ENCODE measurements at regions not wholly inside any gene's neighbourhood (a gene's known extent, or its start where the extent isn't known, plus 50 kb on each side); places are given as distances from the start of the nearest gene placed in this dataset.
"Not testable (repeated sequence)": the region's sequence is repeated elsewhere in the genome, so short reads cannot be mapped to it uniquely, and the experiment has no call there.

GRCh38 chr4:170691168-170691567 is 601.4 kb upstream of the AADAT start:
- ChIA-PET POLR2A (no interaction called here), CTCF (no interaction called here)
- H3K4me3 Mint-ChIP-seq = no peak overlapping the region
- Histone ChIP-seq H3K4me3 (ENCODE audit: low read length) (no peak overlapping the region), H3K9me3 (ENCODE audit: control insufficient read depth in 2 of 3, low read length in 3 of 3) (no peaks in the 10 kb centered on the region), H3K36me3 (ENCODE audit: control insufficient read depth in 2 of 3, insufficient read depth in 3 of 3, low read length in 3 of 3) (no peaks in the 10 kb centered on the region), H3K27me3 (ENCODE audit: control insufficient read depth in 2 of 2, insufficient read depth in 2 of 2, low read length in 2 of 2) (no peaks in the 10 kb centered on the region), H3K27ac (ENCODE audit: low read depth, low read length) (no peak overlapping the region), H3K4me1 (ENCODE audit: control insufficient read depth in 2 of 2, insufficient read depth in 2 of 2, low read length in 2 of 2) (no peaks in the 10 kb centered on the region)
- H3K36me3 Mint-ChIP-seq = no peaks in the 10 kb centered on the region
- H3K27ac Mint-ChIP-seq = no peak overlapping the region
- no peak for ATAC-seq
- peaks cover 0 to 11% (median 2%) of the 10 kb centered on the region in 11 donors for H3K9me3 Mint-ChIP-seq
- no peak for DNase-seq
- no peaks in the 10 kb centered on the region for H3K27me3 Mint-ChIP-seq
- no peaks in the 10 kb centered on the region for H3K4me1 Mint-ChIP-seq
- intact Hi-C loops (cut with micrococcal nuclease) = no loop called here

- no peak for ATAC-seq
- H3K4me3 Mint-ChIP-seq = no peak overlapping the region
- DNase-seq = no peak
These were observed 598.0 kb upstream of the AADAT start for GRCh38 chr4:170687751-170688150.

GRCh38 chr4:170685701-170686100 is 595.9 kb upstream of the AADAT start:
- H3K9me3 Mint-ChIP-seq = peaks cover 0 to 10% (median 3%) of the 10 kb centered on the region in 11 donors
- H3K27ac ChIP-seq (ENCODE audit: low read depth, low read length); H3K27me3 Mint-ChIP-seq; H3K4me1 Mint-ChIP-seq; H3K36me3 Mint-ChIP-seq; H3K27me3 ChIP-seq (ENCODE audit: control insufficient read depth in 2 of 2, insufficient read depth in 2 of 2, low read length in 2 of 2); intact Hi-C loops (cut with micrococcal nuclease); H3K4me3 Mint-ChIP-seq; H3K9me3 ChIP-seq (ENCODE audit: control insufficient read depth in 2 of 3, low read length in 3 of 3); H3K4me1 ChIP-seq (ENCODE audit: control insufficient read depth in 2 of 2, insufficient read depth in 2 of 2, low read length in 2 of 2); DNase-seq; CTCF ChIA-PET; POLR2A ChIA-PET; H3K36me3 ChIP-seq (ENCODE audit: control insufficient read depth in 2 of 3, insufficient read depth in 3 of 3, low read length in 3 of 3); H3K4me3 ChIP-seq (ENCODE audit: low read length); H3K27ac Mint-ChIP-seq; ATAC-seq: not testable (repeated sequence)

More at GRCh38 chr4:170687751-170688150, 598.0 kb upstream of the AADAT start:
- no peak overlapping the region for H3K27ac ChIP-seq (ENCODE audit: low read depth, low read length)
- H3K4me1 ChIP-seq (ENCODE audit: control insufficient read depth in 2 of 2, insufficient read depth in 2 of 2, low read length in 2 of 2) = no peaks in the 10 kb centered on the region
- H3K27me3 Mint-ChIP-seq = no peaks in the 10 kb centered on the region
- no peak overlapping the region for H3K4me3 ChIP-seq (ENCODE audit: low read length)
- POLR2A ChIA-PET = no interaction called here
- intact Hi-C loops (cut with micrococcal nuclease) = no loop called here
- no peaks in the 10 kb centered on the region for H3K27me3 ChIP-seq (ENCODE audit: control insufficient read depth in 2 of 2, insufficient read depth in 2 of 2, low read length in 2 of 2)
- no peaks in the 10 kb centered on the region for H3K4me1 Mint-ChIP-seq
- no peaks in the 10 kb centered on the region for H3K36me3 ChIP-seq (ENCODE audit: control insufficient read depth in 2 of 3, insufficient read depth in 3 of 3, low read length in 3 of 3)
- H3K9me3 Mint-ChIP-seq = peaks cover 0 to 12% (median 3%) of the 10 kb centered on the region in 11 donors
- CTCF ChIA-PET = no interaction called here
- H3K9me3 ChIP-seq (ENCODE audit: control insufficient read depth in 2 of 3, low read length in 3 of 3) = no peaks in the 10 kb centered on the region
- H3K27ac Mint-ChIP-seq = no peak overlapping the region
- no peaks in the 10 kb centered on the region for H3K36me3 Mint-ChIP-seq

- DNase-seq (no peak), ATAC-seq (no peak)
- no peaks in the 10 kb centered on the region for H3K27me3 ChIP-seq (ENCODE audit: control insufficient read depth in 2 of 2, insufficient read depth in 2 of 2, low read length in 2 of 2)
- peaks cover 0 to 14% (median 8%) of the 10 kb centered on the region in 11 donors for H3K9me3 Mint-ChIP-seq
- H3K4me1 ChIP-seq (ENCODE audit: control insufficient read depth in 2 of 2, insufficient read depth in 2 of 2, low read length in 2 of 2) = no peaks in the 10 kb centered on the region
- no peak overlapping the region for H3K4me3 ChIP-seq (ENCODE audit: low read length)
- intact Hi-C loops (cut with micrococcal nuclease) = no loop called here
- ChIA-PET CTCF (no interaction called here), POLR2A (no interaction called here)
- H3K27me3 Mint-ChIP-seq = no peaks in the 10 kb centered on the region
- no peaks in the 10 kb centered on the region for H3K36me3 ChIP-seq (ENCODE audit: control insufficient read depth in 2 of 3, insufficient read depth in 3 of 3, low read length in 3 of 3)
- H3K4me3 Mint-ChIP-seq = no peak overlapping the region
- no peaks in the 10 kb centered on the region for H3K9me3 ChIP-seq (ENCODE audit: control insufficient read depth in 2 of 3, low read length in 3 of 3)
- no peaks in the 10 kb centered on the region for H3K4me1 Mint-ChIP-seq
- no peaks in the 10 kb centered on the region for H3K36me3 Mint-ChIP-seq
- H3K27ac Mint-ChIP-seq = no peak overlapping the region
- no peak overlapping the region for H3K27ac ChIP-seq (ENCODE audit: low read depth, low read length)
These were observed 593.0 kb upstream of the AADAT start for GRCh38 chr4:170682558-170683294.

- POLR2A ChIA-PET, ATAC-seq, H3K4me3 Mint-ChIP-seq: not testable (repeated sequence)
These were observed 592.3 kb upstream of the AADAT start for GRCh38 chr4:170682087-170682486.

GRCh38 chr4:170675568-170676262 is 586.0 kb upstream of the AADAT start:
- Mint-ChIP-seq H3K4me3 (no peak overlapping the region), H3K36me3 (no peaks in the 10 kb centered on the region), H3K27ac (no peak overlapping the region), H3K9me3 (peaks cover 1 to 21% (median 6%) of the 10 kb centered on the region in 11 donors), H3K4me1 (no peaks in the 10 kb centered on the region), H3K27me3 (no peaks in the 10 kb centered on the region)
- DNase-seq (no peak), ATAC-seq (no peak)
- H3K4me1 ChIP-seq (ENCODE audit: control insufficient read depth in 2 of 2, insufficient read depth in 2 of 2, low read length in 2 of 2) = no peaks in the 10 kb centered on the region
- H3K9me3 ChIP-seq (ENCODE audit: control insufficient read depth in 2 of 3, low read length in 3 of 3) = no peaks in the 10 kb centered on the region
- CTCF ChIA-PET = no interaction called here
- H3K27me3 ChIP-seq (ENCODE audit: control insufficient read depth in 2 of 2, insufficient read depth in 2 of 2, low read length in 2 of 2) = no peaks in the 10 kb centered on the region
- no peak overlapping the region for H3K27ac ChIP-seq (ENCODE audit: low read depth, low read length)
- intact Hi-C loops (cut with micrococcal nuclease) = no loop called here
- H3K4me3 ChIP-seq (ENCODE audit: low read length) = no peak overlapping the region
- no peaks in the 10 kb centered on the region for H3K36me3 ChIP-seq (ENCODE audit: control insufficient read depth in 2 of 3, insufficient read depth in 3 of 3, low read length in 3 of 3)
- POLR2A ChIA-PET = no interaction called here

More at GRCh38 chr4:170682087-170682486, 592.3 kb upstream of the AADAT start:
- DNase-seq; H3K27ac ChIP-seq (ENCODE audit: low read depth, low read length); H3K36me3 ChIP-seq (ENCODE audit: control insufficient read depth in 2 of 3, insufficient read depth in 3 of 3, low read length in 3 of 3); H3K27me3 Mint-ChIP-seq; H3K36me3 Mint-ChIP-seq; H3K4me1 ChIP-seq (ENCODE audit: control insufficient read depth in 2 of 2, insufficient read depth in 2 of 2, low read length in 2 of 2); CTCF ChIA-PET; H3K4me3 ChIP-seq (ENCODE audit: low read length); intact Hi-C loops (cut with micrococcal nuclease); H3K9me3 ChIP-seq (ENCODE audit: control insufficient read depth in 2 of 3, low read length in 3 of 3); H3K27ac Mint-ChIP-seq; H3K27me3 ChIP-seq (ENCODE audit: control insufficient read depth in 2 of 2, insufficient read depth in 2 of 2, low read length in 2 of 2); H3K4me1 Mint-ChIP-seq: not testable (repeated sequence)
- peaks cover 0 to 12% (median 8%) of the 10 kb centered on the region in 11 donors for H3K9me3 Mint-ChIP-seq

- no peaks in the 10 kb centered on the region for H3K27me3 Mint-ChIP-seq
- no peaks in the 10 kb centered on the region for H3K36me3 ChIP-seq (ENCODE audit: control insufficient read depth in 2 of 3, insufficient read depth in 3 of 3, low read length in 3 of 3)
- H3K27me3 ChIP-seq (ENCODE audit: control insufficient read depth in 2 of 2, insufficient read depth in 2 of 2, low read length in 2 of 2) = no peaks in the 10 kb centered on the region
- no peak overlapping the region for H3K27ac Mint-ChIP-seq
- no peak overlapping the region for H3K4me3 Mint-ChIP-seq
- H3K27ac ChIP-seq (ENCODE audit: low read depth, low read length) = no peak overlapping the region
- CTCF ChIA-PET = no interaction called here
- DNase-seq (no peak), ATAC-seq (no peak)
- H3K9me3 ChIP-seq (ENCODE audit: control insufficient read depth in 2 of 3, low read length in 3 of 3) = no peaks in the 10 kb centered on the region
- intact Hi-C loops (cut with micrococcal nuclease) = no loop called here
- no peaks in the 10 kb centered on the region for H3K4me1 ChIP-seq (ENCODE audit: control insufficient read depth in 2 of 2, insufficient read depth in 2 of 2, low read length in 2 of 2)
- no peaks in the 10 kb centered on the region for H3K36me3 Mint-ChIP-seq
- peaks cover 1 to 19% (median 6%) of the 10 kb centered on the region in 11 donors for H3K9me3 Mint-ChIP-seq
- H3K4me3 ChIP-seq (ENCODE audit: low read length) = no peak overlapping the region
- no peaks in the 10 kb centered on the region for H3K4me1 Mint-ChIP-seq
- POLR2A ChIA-PET = no interaction called here
These were observed 584.4 kb upstream of the AADAT start for GRCh38 chr4:170674176-170674575.
